HL-60/S4 treated with retinoic acid at 250 ng/mL for 4 days and 3 days (cell line): ENCODE measurements at regions not wholly inside any gene's neighbourhood (a gene's known extent, or its start where the extent isn't known, plus 50 kb on each side); places are given as distances from the start of the nearest gene placed in this dataset.

Experiments used
- in situ Hi-C: fragments of 300-500 bp; cut with MboI; formaldehyde crosslinking; loops from 2 replicates; pipeline ENCODE4 v1.7.0; 2022; ENCODE audit warnings: low sequenced_read_pairs

- in situ Hi-C loops = no loop called here
Measured at GRCh38 chr3:34570916-34571705, 772.7 kb downstream of the PDCD6IP start.

GRCh38 chr3:34571714-34572113 is 773.3 kb downstream of the PDCD6IP start:
- in situ Hi-C loops = no loop called here

- in situ Hi-C loops = no loop called here
Measured at GRCh38 chr3:34575776-34576175, 777.3 kb downstream of the PDCD6IP start.

- in situ Hi-C loops = no loop called here
Measured at GRCh38 chr3:34582055-34582454, 783.6 kb downstream of the PDCD6IP start.

GRCh38 chr3:34583451-34583850 is 785.0 kb downstream of the PDCD6IP start:
- in situ Hi-C loops = no loop called here

GRCh38 chr3:34584971-34585370 is 786.5 kb downstream of the PDCD6IP start:
- in situ Hi-C loops = no loop called here

- in situ Hi-C loops = no loop called here
Measured at GRCh38 chr3:34599595-34599994, 801.2 kb downstream of the PDCD6IP start.

GRCh38 chr3:34619990-34620389 is 821.6 kb downstream of the PDCD6IP start:
- in situ Hi-C loops = no loop called here

GRCh38 chr3:34626699-34627098 is 828.3 kb downstream of the PDCD6IP start:
- in situ Hi-C loops = no loop called here

- in situ Hi-C loops = no loop called here
Measured at GRCh38 chr3:34634939-34635338, 836.5 kb downstream of the PDCD6IP start.

GRCh38 chr3:34635352-34635850 is 837.0 kb downstream of the PDCD6IP start:
- in situ Hi-C loops = no loop called here

GRCh38 chr3:34646911-34647460 is 848.6 kb downstream of the PDCD6IP start:
- in situ Hi-C loops = no loop called here

- in situ Hi-C loops = no loop called here
Measured at GRCh38 chr3:34650131-34650530, 851.7 kb downstream of the PDCD6IP start.

GRCh38 chr3:34668915-34669314 is 870.5 kb downstream of the PDCD6IP start:
- in situ Hi-C loops = no loop called here

- in situ Hi-C loops = no loop called here
Measured at GRCh38 chr3:34669490-34669889, 871.1 kb downstream of the PDCD6IP start.

GRCh38 chr3:34675383-34676120 is 877.1 kb downstream of the PDCD6IP start:
- in situ Hi-C loops = loop anchor here (25.0 kb wide), 1 partner anchor 788 kb away; no protein-coding TSS in a partner anchor

GRCh38 chr3:34676436-34676835 is 878.0 kb downstream of the PDCD6IP start:
- in situ Hi-C loops = loop anchor here (25.0 kb wide), 1 partner anchor 789 kb away; no protein-coding TSS in a partner anchor

- in situ Hi-C loops = loop anchor here (25.0 kb wide), 1 partner anchor 791 kb away; no protein-coding TSS in a partner anchor
Measured at GRCh38 chr3:34678575-34678974, 880.1 kb downstream of the PDCD6IP start.

- in situ Hi-C loops = loop anchor here (25.0 kb wide), 1 partner anchor 792 kb away; no protein-coding TSS in a partner anchor
Measured at GRCh38 chr3:34679055-34679454, 880.6 kb downstream of the PDCD6IP start.

- in situ Hi-C loops = loop anchor here (25.0 kb wide), 1 partner anchor 797 kb away; no protein-coding TSS in a partner anchor
Measured at GRCh38 chr3:34683851-34684250, 885.4 kb downstream of the PDCD6IP start.

GRCh38 chr3:34686541-34686940 is 888.1 kb downstream of the PDCD6IP start:
- in situ Hi-C loops = loop anchor here (25.0 kb wide), 1 partner anchor 799 kb away; no protein-coding TSS in a partner anchor
